Mesothelial cell of epicardium (in vitro differentiated cells): ENCODE measurements at regions not wholly inside any gene's neighbourhood (a gene's known extent, or its start where the extent isn't known, plus 50 kb on each side); places are given as distances from the start of the nearest gene placed in this dataset.

ENCODE experiments used
- DNase-seq, 2 experiments: peaks; one replicate each; pipeline ENCODE4 v3.0.0; 2021; ENCODE audit warnings: low spot score in 2 of 2; ENCODE audit not compliant: unreplicated experiment in 2 of 2
- H3K27ac Mint-ChIP-seq: 2 replicates; pipeline ENCODE4 v1.8.0; 2021; ENCODE audit warnings: mixed read lengths
- H3K27me3 Mint-ChIP-seq: 2 replicates; pipeline ENCODE4 v1.8.0; 2021; ENCODE audit warnings: low read depth, mixed read lengths
- H3K36me3 Mint-ChIP-seq: 2 replicates; pipeline ENCODE4 v1.8.0; 2021; ENCODE audit warnings: mixed read lengths
- H3K4me1 Mint-ChIP-seq: 2 replicates; pipeline ENCODE4 v1.8.0; 2021; ENCODE audit warnings: mixed read lengths
- H3K4me3 Mint-ChIP-seq: 2 replicates; pipeline ENCODE4 v1.8.0; 2021; ENCODE audit warnings: mild to moderate bottlenecking, moderate library complexity, mixed read lengths
- H3K9me3 Mint-ChIP-seq: 2 replicates; pipeline ENCODE4 v1.8.0; 2021; ENCODE audit warnings: mixed read lengths
- CTCF ChIP-seq: fragments of 200-600 bp; sonication (generic); IDR thresholded peaks from one replicate; pipeline ENCODE4 v1.5.0; 2021; ENCODE audit warnings: antibody characterized with exemption; ENCODE audit not compliant: unreplicated experiment

- H3K27me3 Mint-ChIP-seq, result no peaks in the 10 kb centered on the region
- H3K4me3 Mint-ChIP-seq, result no peak overlapping the region
- H3K27ac Mint-ChIP-seq, result no peak overlapping the region
- H3K36me3 Mint-ChIP-seq, result peaks cover 65% of the 10 kb centered on the region
- TF ChIP-seq CTCF, result no peak
- no peak for DNase-seq
- no peaks in the 10 kb centered on the region for H3K4me1 Mint-ChIP-seq
- H3K9me3 Mint-ChIP-seq, result peaks cover 31% of the 10 kb centered on the region
Measured at GRCh38 chrX:131792356-131792749, 230.7 kb upstream of the STK26 start.

DNA sequence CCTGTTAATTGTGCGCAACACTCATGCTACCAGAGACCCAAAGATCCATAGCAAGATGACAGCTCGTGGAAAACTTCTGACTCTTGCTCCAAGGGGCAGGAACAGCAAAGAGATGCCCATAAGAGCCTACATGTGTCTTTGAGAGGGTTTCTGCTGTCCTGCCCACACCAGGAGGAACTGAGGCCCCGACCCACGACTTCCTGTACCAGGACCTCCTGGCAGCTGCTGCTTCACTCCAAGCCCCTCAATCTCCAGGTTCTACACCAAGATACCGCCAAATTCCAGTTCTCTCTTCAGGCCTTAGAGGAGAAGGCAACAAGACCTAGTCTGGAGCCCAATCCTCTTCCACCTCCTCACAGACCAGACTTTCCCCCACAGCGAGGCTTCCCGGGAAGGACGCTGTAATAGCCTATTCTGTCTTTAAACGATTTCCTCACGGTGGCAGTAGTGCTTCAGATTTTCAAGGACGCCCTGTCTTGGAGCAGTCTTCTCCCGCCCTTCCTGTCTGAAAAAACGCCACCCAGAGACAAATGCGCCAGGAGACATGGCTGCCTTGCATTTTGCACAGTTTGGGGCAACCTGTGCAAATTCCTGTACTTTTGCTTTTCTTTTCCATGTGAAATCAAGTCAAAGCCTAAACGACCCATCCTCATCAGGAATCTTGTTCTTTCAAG lies 230.2 kb upstream of the STK26 start:
- Mint-ChIP-seq H3K4me3 (no peak overlapping the region), H3K27me3 (no peaks in the 10 kb centered on the region), H3K9me3 (peaks cover 30% of the 10 kb centered on the region), H3K36me3 (peaks cover 60% of the 10 kb centered on the region), H3K27ac (no peak overlapping the region), H3K4me1 (no peaks in the 10 kb centered on the region)
- DNase-seq, result no peak
- no peak for TF ChIP-seq CTCF

DNA sequence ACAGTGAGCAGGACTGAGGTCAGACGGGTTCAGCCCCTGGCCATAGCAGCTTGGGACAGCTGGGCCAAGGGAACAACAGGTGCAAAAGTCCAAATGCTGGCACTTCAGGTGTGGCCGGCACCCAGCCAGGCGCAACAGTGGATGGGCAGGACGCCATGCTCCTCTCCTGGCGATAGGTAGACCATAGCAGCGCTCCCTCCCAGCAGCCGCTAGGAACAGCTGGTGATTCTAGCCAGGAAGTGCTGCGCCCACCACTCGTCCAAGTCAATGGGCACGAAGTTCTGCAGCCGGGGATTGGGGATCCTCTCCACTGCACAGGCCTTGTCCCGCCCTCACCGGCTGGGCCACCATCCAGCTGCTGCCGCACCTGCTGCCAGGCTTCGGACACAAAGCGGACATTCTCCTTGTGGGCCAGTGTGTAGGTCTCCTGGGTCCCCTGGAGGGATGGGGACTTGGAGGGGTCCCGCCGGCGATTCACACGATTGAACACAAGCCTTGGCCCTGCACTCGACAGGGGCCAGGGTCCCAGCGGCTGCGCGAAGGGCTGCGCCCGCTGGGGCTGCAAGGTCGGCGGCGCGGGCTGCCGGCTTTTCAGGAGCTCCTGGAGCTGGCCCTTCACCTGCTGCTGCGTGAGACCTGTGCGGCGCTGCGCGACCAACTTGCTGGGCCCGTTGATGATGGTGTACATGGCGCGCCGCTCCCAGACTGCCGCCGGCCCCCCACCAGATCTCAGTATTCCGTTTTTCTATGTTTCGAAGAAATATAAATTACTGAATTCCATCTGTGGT lies 227.5 kb upstream of the STK26 start:
- no peak overlapping the region for H3K27ac Mint-ChIP-seq
- no peaks in the 10 kb centered on the region for H3K27me3 Mint-ChIP-seq
- no peak overlapping the region for H3K4me3 Mint-ChIP-seq
- no peaks in the 10 kb centered on the region for H3K4me1 Mint-ChIP-seq
- DNase-seq, result no peak
- peaks cover 39% of the 10 kb centered on the region for H3K36me3 Mint-ChIP-seq
- TF ChIP-seq CTCF, result no peak
- peaks cover 17% of the 10 kb centered on the region for H3K9me3 Mint-ChIP-seq

- no peak for DNase-seq
- no peak overlapping the region for H3K27ac Mint-ChIP-seq
- H3K27me3 Mint-ChIP-seq, result no peaks in the 10 kb centered on the region
- H3K36me3 Mint-ChIP-seq, result peaks cover 27% of the 10 kb centered on the region
- H3K9me3 Mint-ChIP-seq, result peaks cover 7% of the 10 kb centered on the region
- TF ChIP-seq CTCF, result no peak
- no peak overlapping the region for H3K4me3 Mint-ChIP-seq
- H3K4me1 Mint-ChIP-seq, result no peaks in the 10 kb centered on the region
Measured at GRCh38 chrX:131801066-131801465, 222.0 kb upstream of the STK26 start.

GRCh38 chrX:131801911-131802310 lies 221.2 kb upstream of the STK26 start:
- no peak for DNase-seq
- H3K27me3 Mint-ChIP-seq, result no peaks in the 10 kb centered on the region
- no peaks in the 10 kb centered on the region for H3K4me1 Mint-ChIP-seq
- H3K9me3 Mint-ChIP-seq, result peaks cover 7% of the 10 kb centered on the region
- H3K36me3 Mint-ChIP-seq, result peaks cover 28% of the 10 kb centered on the region
- TF ChIP-seq CTCF, result no peak
- no peak overlapping the region for H3K4me3 Mint-ChIP-seq
- no peak overlapping the region for H3K27ac Mint-ChIP-seq
